ENCODE measurements at regions not wholly inside any gene's neighbourhood (a gene's known extent, or its start where the extent isn't known, plus 50 kb on each side); places are given as distances from the start of the nearest gene placed in this dataset.

DNA sequence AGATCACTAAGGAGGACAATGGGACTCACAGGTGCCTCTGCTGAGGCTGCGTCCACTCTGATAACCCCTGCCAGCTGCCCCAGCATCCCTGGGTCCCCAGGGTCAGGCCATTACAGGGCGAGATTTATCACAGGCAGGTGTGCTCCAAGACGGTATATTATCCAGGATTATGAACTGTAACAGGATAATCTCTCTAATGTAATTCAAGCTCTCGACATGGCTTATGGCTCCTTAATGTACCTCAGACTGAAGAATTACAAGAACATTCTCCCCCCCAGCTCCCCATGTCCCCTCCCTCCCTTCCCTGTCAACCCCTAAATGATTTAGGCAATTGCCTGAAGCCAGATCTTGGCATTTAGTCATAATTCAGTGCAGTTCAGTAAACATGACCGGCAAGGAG, 86.8 kb downstream of the NCR2 start:
- Histone ChIP-seq H3K9me3 (no peaks in the 10 kb centered on the region), H3K4me1 (ENCODE audit: control insufficient read depth in 1 of 2, insufficient read depth in 2 of 2, low read depth in 1 of 2, low read length in 1 of 2) (no peaks in the 10 kb centered on the region; a peak in 1 of 4 replicates), H3K9me2 (no peaks in the 10 kb centered on the region), H3K36me3 (replicated peaks in 1 of 2; ENCODE audit: control insufficient read depth in 1 of 2, insufficient read depth in 2 of 2, low read length in 1 of 2) (no peaks in the 10 kb centered on the region), H3K27ac (ENCODE audit: low read depth in 2 of 2, low read length in 1 of 2) (no peak overlapping the region), H3K9ac (no peak overlapping the region), H2AFZ (ENCODE audit: low read depth) (no peak overlapping the region), H3K4me2 (no peak overlapping the region), H3K4me3 (ENCODE audit: low read depth in 2 of 2, low read length in 1 of 2) (no peak overlapping the region), H4K20me1 (ENCODE audit: insufficient read depth) (no peaks in the 10 kb centered on the region), H3F3A (replicated peaks; ENCODE audit: insufficient read depth) (peaks cover 4% of the 10 kb centered on the region), H3K27me3 (ENCODE audit: insufficient read depth) (peaks cover 58% of the 10 kb centered on the region), H3K79me2 (ENCODE audit: insufficient read depth) (no peaks in the 10 kb centered on the region)
- DNase-seq, result no peak
- ChIA-PET CTCF (interaction anchor here (1.0 to 5.7 kb wide), 14 partner anchors 16 to 271 kb away, joined by 3 to 50 read pairs (median 6); no protein-coding TSS in a partner anchor), POLR2A (no interaction called here)
- TF ChIP-seq EZH2phosphoT487 (IDR thresholded peaks at IDR 0.05; ENCODE audit: borderline replicate concordance, low read depth), result no peak
- TF ChIP-seq JUND (IDR thresholded peaks at IDR 0.05), result no peak
- no peak for TF ChIP-seq FOXJ3 (CRISPR knock-in tag; IDR thresholded peaks at IDR 0.05)
- TF ChIP-seq, protein P1, sequence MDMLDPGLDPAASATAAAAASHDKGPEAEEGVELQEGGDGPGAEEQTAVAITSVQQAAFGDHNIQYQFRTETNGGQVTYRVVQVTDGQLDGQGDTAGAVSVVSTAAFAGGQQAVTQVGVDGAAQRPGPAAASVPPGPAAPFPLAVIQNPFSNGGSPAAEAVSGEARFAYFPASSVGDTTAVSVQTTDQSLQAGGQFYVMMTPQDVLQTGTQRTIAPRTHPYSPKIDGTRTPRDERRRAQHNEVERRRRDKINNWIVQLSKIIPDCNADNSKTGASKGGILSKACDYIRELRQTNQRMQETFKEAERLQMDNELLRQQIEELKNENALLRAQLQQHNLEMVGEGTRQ (IDR thresholded peaks at IDR 0.05; ENCODE audit: borderline replicate concordance, low read depth, low read length), result no peak
- TF ChIP-seq, protein P2, sequence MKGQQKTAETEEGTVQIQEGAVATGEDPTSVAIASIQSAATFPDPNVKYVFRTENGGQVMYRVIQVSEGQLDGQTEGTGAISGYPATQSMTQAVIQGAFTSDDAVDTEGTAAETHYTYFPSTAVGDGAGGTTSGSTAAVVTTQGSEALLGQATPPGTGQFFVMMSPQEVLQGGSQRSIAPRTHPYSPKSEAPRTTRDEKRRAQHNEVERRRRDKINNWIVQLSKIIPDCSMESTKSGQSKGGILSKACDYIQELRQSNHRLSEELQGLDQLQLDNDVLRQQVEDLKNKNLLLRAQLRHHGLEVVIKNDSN (IDR thresholded peaks at IDR 0.05; ENCODE audit: borderline replicate concordance, low read depth), result no peak
- TF ChIP-seq, protein P3, sequence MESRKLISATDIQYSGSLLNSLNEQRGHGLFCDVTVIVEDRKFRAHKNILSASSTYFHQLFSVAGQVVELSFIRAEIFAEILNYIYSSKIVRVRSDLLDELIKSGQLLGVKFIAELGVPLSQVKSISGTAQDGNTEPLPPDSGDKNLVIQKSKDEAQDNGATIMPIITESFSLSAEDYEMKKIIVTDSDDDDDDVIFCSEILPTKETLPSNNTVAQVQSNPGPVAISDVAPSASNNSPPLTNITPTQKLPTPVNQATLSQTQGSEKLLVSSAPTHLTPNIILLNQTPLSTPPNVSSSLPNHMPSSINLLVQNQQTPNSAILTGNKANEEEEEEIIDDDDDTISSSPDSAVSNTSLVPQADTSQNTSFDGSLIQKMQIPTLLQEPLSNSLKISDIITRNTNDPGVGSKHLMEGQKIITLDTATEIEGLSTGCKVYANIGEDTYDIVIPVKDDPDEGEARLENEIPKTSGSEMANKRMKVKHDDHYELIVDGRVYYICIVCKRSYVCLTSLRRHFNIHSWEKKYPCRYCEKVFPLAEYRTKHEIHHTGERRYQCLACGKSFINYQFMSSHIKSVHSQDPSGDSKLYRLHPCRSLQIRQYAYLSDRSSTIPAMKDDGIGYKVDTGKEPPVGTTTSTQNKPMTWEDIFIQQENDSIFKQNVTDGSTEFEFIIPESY (IDR thresholded peaks at IDR 0.05; ENCODE audit: borderline replicate concordance, low read depth), result no peak
- TF ChIP-seq RAD21 (IDR thresholded peaks at IDR 0.05; ENCODE audit: low read length), result no peak
- no peak for TF ChIP-seq TEAD4 (IDR thresholded peaks at IDR 0.05; ENCODE audit: borderline replicate concordance, insufficient read depth)
- TF ChIP-seq NFIC (IDR thresholded peaks at IDR 0.05; ENCODE audit: borderline replicate concordance), result no peak
- TF ChIP-seq MEF2A (IDR thresholded peaks at IDR 0.05; ENCODE audit: borderline replicate concordance, low read depth), result no peak
- no peak for TF ChIP-seq TCF12 (IDR thresholded peaks at IDR 0.05)
- TF ChIP-seq POLR2AphosphoS5 (IDR thresholded peaks at IDR 0.05; ENCODE audit: low read depth, low read length), result no peak
- no peak for TF ChIP-seq EP300 (IDR thresholded peaks at IDR 0.05; ENCODE audit: borderline replicate concordance in 1 of 2, low read depth in 1 of 2, low read length in 1 of 2)
- TF ChIP-seq SIN3A (IDR thresholded peaks at IDR 0.05; ENCODE audit: borderline replicate concordance, low read depth, low read length), result no peak
- no peak for TF ChIP-seq YY1 (IDR thresholded peaks at IDR 0.05; ENCODE audit: low read depth)
- no peak for TF ChIP-seq RCOR1 (IDR thresholded peaks at IDR 0.05; ENCODE audit: low read length)
- TF ChIP-seq, protein P4, sequence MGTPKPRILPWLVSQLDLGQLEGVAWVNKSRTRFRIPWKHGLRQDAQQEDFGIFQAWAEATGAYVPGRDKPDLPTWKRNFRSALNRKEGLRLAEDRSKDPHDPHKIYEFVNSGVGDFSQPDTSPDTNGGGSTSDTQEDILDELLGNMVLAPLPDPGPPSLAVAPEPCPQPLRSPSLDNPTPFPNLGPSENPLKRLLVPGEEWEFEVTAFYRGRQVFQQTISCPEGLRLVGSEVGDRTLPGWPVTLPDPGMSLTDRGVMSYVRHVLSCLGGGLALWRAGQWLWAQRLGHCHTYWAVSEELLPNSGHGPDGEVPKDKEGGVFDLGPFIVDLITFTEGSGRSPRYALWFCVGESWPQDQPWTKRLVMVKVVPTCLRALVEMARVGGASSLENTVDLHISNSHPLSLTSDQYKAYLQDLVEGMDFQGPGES (IDR thresholded peaks at IDR 0.05; ENCODE audit: low read depth, low read length), result no peak
- 23% methylated on average over 5 of the region's 5 CpGs for WGBS (ENCODE audit: low lambda C conversion rate)

All from SK-N-SH (cell line).